COLO668 (cell line): ENCODE measurements at regions not wholly inside any gene's neighbourhood (a gene's known extent, or its start where the extent isn't known, plus 50 kb on each side); places are given as distances from the start of the nearest gene placed in this dataset.

Source experiments
- DNase-seq: peaks from one replicate; lab custom pipeline; 2025; ENCODE audit not compliant: unreplicated experiment; lab: John Stamatoyannopoulos, UW

DNA sequence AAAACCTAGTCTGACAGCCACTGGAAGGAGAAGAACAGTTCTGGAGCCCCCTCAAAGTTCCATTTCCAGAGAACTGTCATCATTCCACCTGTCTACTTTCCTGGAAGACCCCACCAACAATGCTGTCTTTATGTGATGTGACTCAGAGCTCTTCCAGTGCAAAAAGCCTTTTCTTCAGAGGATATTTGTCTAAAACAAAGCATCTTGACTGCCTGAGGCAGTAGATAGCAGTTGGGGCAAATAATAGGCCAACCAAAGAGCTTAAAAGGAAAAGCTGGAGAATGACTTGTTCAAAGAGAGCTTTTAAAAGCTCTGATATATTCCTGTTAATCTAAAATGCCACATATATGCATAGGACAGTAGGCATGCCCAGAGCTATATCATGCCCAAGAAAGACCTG lies 62.6 kb downstream of the MIS18A start:
- DNase-seq: no peak

DNA sequence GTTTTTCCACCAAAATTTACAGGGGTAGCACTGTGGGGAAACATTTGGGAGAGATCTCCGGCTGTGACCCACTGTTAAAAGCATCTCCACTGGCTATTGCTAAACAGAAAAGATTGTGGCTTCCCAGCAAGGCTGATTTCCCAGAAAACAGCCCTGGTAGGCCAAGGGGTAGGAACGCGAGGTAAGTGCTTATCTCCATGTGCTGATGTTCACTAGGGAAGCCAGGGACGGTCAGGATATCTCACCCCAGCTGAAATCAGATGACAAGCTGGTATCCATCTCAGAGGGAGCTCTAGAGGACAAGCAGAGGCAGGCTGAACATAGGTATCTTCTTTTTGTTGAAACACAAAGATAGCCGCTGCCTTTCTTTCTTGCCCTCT lies 63.6 kb downstream of the MIS18A start:
- DNase-seq: no peak

DNA sequence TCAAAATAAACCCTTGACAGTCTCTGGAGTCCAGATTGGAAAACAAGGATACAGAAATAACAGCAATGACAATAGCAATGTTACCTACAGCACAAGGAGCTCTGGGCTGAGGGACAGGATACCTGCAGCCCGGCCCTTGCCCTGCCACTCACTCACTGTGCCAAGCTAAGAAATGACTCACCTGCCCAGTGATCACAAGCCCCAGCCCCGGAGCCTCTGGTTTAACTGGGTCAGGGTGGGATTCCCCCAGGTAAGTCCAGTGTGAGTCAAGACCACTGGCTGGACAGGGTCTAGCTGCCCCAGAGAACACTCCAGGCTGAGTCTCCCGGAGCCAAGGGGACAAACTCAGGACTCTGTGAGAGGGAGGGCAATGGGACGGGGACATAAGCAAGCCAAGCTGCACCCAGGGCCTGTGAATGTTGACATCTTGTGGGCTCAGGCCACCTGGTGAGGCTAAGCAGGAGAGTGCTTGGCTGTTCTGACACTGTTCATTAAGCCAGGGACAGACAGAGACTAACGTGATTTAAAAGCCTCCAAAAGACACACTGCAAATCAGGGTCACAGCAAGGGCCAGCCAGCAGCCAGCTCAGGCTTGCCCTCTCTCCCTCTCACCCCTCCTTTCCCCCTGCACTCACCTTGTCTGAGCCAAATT lies 64.1 kb downstream of the MIS18A start:
- no peak for DNase-seq

DNA sequence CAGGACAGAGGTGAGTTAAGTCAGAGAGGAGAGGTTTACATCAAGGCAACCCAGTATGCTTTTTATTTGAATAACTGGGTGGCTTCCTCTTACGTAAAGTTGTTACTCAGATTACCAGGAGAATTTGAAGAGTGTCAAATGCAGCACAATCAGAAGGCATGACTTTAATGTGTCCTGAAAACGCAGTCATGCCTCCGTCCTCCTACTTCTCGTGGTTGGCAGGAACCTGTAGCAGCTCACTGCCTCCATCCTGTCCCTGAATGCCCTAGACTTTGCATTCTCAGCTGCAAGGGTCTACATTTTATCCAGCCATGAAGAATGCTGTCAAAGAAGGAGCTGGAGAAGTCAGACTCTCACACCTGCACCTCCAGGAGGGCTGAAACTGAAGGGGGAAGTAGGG lies 66.7 kb downstream of the MIS18A start:
- DNase-seq: no peak

DNA sequence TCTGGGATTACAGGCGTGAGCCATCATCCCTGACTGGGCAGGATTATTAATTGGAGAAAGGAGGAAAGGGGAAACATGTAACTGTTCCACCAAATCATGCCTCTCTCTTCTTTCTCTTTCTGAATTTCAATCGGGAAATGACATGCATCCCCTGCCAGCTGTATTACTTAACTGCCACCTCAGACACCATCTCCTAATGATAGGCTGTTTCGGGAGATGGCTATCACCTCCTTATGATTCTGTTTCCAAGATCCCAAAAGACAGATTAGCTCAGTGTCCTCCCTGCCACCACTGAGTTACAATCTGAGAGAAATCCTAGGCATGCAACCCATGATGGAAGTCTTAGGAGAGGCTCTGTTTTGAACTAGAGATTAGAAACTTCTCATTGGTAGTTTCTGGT lies 67.5 kb downstream of the MIS18A start:
- no peak for DNase-seq

DNA sequence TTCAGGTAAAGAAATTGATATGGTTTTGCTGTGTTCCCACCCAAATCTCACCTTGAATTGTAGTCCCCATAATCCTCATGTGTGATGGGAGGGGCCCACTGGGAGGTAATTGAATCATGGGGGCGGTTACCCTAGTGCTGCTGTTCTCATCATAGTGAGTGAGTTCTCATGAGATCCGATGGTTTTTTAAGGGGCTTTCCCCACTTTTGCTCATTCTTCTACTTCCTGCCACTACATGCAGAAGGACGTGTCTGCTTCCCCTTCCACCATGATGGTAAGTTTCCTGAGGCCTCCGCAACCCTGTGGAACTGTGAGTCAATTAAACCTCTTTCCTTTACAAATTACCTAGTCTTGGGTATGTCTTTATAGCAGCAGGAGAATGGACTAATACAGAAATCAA lies 69.3 kb downstream of the MIS18A start:
- DNase-seq: no peak

DNA sequence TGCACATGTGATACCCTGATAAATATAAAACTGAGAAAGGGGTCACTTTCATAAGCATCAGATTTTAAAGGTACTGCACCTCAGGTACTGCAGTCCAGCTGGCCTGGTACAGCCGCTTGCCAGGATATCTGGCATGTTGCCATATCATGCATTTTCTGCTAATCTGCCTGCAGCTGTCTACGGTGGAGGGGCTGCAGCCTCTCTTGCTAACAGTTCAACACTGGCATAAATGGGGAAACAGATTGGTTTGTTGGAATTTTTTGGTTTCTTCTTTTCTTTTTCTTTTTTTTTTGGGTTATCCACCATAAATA lies 71.5 kb downstream of the MIS18A start:
- DNase-seq: peak; percentile 19

DNA sequence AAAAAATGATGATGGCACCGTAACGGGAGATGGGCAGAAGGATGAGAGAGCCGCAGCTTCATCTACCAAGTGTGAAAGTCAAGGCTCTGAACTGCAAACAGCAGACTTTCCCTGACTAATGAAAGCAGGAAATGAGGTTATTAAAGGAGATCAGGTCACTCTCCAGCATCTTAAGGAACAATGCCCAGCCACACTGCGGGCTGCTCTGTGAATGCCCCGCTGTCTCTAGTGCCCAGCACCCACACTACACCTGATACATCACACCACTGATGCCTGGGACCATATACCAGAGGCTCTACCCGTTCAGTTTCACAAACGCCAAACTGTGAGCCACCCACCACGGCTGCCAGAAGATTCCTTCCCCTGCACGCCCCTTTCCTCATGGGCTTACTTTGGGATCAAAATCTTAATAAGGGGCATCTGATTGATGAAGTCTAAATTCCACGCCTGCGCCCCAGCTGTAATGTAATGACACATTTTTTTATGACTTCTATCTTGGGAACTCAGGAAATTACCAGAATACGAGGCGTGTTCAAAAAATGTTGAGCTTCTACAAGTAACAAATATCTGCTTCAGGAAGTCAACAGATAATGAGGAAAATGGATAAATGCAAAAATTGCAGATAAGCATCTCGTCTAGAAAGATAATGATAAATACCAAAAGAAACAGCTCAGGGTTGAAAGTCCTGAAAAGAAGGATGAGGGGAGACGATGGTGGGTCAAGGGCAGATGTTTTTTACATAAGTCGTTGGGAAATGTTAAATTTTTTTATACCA lies 72.0 kb downstream of the MIS18A start:
- no peak for DNase-seq

DNA sequence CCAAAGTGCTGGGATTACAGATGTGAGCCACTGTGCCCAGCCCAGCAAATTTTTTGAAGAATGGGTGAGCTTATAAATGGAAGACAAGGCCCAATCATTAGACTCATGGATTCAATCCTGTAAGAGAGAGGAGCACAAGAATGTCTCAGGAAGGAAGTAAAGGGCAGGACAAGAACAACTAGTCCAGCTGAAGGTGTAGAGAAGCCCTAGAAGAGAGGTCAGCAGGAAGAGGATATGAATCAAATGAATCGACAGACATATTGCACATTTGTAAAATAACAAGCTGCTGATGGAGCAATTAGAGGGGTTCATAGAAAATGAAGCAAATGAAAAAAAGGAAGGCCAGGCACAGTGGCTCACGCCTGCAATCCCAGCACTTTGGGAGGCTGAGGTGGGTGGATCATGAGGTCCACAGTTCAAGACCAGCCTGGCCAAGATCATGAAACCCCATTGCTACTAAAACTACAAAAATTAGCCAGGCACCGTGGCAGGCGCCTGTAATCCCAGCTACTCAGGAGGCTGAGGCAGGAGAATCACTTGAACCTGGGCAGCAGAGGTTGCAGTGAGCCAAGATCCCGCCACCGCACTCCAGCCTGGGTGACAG lies 74.9 kb downstream of the MIS18A start:
- no peak for DNase-seq

DNA sequence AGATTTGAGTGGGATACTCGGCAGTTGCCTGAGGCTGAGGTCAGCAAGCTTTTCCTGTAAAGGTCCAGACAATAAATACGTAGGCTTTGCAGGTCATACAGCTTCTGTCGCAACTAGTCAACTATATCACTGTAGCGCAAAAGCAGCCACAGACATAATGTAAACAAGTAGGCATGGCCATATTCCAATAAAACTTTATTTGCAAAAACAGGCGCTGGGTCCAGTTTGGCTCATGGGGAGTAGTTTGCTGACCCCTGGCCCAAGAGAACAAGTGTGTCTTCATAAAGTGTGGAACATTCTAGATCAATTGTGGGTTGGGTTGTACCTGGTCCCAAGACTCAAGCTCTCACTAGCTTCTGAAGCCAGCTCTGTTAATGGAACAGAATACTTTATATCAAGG lies 78.8 kb downstream of the MIS18A start:
- no peak for DNase-seq

DNA sequence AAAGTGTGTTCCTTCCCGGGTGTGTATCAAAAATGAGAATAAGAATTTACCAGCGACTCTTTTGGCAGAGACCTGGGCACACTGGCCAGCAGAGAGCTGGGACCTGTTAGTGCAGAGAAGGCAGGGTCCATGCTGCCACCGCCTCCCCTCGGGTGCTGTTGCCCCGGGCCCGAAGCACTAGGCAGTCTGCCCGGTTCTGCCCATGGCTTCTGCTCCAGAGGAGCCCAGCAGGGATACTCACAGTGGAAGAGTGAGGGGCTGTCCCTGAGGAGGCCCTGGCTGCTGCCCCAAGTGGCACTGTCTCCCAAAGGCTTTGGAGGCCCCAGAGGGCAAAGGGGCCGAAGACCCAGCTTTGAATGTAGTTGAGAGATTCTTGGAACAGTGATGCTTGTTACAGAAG lies 80.5 kb downstream of the MIS18A start:
- no peak for DNase-seq

DNA sequence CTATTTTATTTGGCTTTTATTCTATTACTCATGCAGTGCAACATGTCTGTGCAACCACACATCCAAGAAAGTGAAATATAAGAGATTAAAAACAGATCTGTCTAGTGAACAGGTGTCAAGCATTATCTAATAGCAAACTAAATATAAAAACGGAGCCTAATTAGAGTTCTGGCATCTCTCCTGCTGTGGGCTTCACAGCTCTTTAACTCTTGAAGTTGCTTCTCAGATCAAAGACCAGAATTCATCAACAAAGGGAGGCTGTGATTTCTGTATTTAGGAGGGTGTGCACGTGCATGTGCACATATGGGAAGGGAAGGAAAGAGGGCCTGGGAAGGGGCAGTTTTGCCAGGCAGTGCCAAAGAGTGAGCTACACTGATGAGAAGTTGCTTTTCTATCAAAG lies 81.0 kb downstream of the MIS18A start:
- DNase-seq: no peak

DNA sequence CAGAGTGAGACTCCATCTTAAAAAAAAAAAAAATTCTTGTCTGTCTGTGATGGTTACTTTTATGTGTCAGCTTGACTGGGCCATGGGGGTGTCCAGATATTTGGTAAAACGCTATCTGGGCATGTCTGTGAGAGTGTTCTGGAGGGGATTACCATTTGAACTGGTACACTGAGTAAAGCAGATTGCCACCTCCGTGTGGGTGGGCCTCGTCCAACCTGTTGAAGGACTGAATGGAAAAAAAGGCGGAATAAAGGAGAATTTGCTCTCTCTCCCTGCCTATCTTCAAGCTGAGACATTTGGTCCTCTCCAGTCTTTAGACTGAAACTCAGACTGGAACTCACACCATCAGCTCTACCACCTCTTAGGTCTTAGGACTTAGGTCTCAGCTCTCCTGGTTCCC lies 82.8 kb downstream of the MIS18A start:
- DNase-seq: no peak

DNA sequence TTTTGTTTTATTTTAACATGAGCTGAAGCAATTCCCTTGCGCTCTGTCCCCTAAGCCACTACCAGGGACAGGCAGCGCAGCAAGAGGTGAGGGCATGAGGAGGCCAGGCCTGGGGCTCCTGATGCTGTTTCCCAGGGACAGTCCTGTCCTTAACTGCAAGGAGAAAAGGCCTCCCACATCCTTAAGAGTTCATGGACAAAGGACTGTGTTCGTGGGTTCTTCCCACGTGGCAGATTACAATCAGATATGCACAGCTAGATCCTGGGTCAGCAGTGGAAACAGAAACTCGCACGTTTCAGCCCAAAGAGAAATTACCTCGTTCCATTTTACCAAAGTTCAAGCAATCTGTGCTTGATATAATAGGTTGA lies 85.8 kb downstream of the MIS18A start:
- DNase-seq: no peak

DNA sequence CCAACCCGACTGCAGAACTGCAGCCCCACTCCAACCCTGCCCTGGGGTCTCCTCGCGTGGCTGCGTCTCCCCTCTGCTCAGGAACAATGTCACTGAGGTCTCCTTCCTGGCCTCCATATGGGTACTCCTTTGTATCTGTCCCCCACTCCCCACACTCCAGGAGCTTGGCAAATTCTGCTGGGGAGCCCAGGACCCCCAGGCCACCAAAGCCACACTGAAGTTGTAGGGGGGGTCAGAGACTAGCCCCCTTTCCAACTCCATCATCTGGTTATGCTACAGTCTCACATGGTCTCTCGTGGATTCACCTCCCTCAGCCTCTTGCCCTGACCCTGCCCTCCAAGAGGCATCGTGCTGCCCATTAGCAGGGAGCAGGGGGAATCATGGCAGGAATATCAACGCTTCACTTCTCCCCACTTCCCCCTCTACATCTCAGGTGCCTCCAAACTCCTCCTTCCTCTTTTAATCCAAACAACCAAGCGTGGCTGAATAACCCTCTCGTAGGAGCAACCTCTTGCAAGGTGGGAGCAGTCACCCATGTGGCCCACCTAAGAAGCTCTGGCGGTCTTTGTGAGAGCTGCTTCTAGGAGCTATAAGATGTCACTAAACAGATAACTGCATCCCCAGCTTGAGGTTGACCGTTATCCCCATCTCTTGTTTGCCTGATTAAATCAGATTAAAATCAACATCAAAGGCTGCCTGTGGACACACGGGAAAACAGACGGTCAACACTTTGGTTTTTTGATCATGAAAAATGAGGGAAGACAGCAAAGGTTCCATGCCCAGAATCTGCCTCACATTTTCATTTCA lies 86.4 kb downstream of the MIS18A start:
- DNase-seq: no peak

DNA sequence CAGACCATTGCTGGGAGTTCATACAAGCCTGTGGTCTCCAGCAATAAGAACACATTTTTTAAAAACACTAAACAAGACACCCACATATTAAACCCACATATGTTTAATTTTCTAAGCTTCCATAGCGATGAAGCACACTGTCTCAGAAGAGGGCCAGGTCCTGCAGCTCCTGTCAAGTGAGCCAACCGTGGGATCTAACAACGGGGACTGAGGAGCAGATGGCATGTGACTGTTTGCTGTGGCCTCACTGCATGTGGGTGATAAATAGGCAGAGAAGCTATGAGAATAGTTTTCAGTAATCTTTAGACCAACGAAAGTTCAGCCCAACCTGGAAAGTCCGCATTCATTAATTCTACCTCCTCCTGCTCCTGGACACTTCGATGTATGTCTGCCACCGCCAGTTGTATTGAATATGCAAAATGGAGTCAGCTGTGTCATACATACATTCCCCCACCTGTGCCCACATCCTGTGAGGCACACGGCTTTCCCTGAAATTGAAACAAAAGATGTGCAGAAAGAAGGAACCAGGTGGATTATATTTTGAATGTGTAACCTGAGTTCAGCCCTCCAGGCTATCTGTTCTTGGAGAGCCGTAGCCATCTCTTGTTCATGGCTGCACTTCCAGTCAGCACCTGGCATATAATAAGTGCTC lies 88.2 kb downstream of the MIS18A start:
- DNase-seq: no peak

DNA sequence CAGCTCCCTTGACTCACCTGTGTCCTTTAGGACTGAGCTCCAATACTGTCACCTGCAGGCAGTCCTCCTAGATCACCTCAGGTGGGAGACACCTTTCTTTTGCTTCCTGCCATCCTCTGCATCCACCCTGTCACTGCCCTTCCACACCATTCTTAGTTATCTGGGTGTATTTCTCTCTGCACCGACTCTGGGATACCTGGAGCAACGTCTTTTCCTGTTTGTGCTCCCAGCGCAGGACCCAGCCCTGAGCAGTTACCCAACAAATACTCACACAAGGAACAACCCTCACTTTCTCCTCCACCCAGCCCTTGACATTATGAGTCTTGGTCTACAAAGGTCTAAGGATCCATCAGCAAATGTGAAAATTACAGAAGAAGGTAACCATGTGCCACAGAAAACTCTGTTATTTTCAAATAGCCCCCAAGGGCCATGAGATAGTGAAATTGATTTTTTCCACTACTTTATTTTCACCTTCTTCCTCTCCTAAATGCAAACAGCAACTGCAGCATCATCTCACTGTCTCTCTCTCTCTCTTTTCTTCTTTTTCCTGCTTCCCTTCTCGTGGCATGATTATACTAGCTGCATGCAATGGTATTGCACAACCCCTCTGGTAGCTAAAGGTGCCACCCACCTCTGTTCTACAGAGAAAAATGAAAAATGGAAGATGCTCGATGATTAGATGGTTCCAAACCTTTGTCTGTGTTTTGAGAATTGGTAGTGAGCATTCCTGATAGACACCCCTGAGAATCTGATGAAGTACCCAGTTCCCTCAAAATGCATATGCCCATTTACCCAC lies 89.0 kb downstream of the MIS18A start:
- no peak for DNase-seq

DNA sequence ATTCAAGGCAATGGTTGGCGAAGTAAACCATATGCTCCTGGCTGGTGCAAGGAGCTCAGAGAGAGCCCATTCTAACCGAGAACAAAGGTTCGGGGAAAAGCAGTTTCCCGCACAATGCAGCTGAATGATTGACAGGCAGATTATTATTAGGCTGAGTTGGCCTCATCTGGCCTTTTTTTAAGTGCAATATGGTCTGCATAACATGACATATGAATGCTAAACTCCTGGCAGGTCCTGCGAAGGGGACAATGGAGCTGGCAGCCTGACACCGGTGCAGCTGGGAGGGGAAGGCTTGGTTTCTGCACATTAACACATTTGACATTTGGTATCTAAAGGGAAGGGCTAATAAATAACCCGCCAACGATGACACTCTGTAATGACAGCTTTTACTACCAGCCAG lies 92.0 kb downstream of the MIS18A start:
- DNase-seq: no peak

DNA sequence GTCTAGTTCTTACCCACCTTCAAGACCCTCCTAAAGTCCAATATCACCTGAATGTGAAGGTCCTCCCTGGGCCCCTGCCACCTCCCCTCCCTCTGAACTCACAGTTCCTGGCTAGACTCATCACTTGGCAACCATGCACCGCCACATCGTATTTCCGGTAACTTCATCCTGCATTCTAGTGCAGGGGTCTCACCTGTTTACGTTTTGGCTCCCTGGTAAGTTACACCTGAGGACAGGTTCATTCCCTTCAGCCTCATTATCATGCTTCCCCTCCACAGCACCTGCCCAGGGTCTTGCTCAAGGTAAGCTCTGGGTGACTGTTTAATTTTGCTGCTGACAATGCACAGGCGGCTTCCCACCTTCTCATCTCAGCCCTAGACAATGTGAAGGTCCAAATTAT lies 93.1 kb downstream of the MIS18A start:
- DNase-seq: no peak

DNA sequence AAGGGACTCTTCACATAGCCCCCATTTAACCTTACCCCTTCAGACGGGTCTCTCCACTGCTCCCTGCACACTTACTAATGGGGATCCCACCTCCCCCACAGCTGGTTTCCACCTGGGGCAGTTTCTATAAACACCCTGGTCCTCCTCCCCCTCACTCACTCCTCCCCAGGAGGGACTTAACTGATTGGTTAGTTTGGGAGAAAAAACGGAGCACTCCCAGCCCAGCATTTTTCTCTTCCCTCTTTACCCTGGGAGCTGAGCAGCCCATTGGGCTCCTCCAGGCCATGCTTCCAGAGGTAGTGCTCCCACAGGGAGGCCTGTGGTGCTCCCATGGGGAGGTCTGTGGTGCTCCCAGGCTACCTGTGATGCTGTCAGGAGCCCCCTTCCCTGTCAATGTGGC lies 93.7 kb downstream of the MIS18A start:
- no peak for DNase-seq

DNA sequence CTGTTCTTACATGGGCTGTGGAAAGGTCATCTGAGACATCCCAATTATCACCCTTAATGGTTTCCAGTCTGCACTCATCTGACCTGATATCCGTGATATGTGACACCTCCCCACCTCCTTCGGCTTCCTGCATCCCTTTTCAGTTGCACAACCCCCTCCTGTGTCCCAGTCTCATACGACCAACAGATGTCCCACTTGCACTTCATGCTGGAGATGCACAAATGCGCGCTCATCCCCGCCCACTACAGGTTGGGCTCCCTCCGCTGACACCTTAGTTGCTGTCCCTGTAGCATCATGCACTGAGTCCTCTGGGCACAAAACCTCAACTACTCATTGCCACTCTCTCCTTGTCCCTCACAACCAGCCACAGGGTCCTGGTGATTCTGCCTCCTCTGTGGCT lies 94.4 kb downstream of the MIS18A start:
- no peak for DNase-seq
